ENCODE measurements at regions not wholly inside any gene's neighbourhood (a gene's known extent, or its start where the extent isn't known, plus 50 kb on each side); places are given as distances from the start of the nearest gene placed in this dataset.

- intact Hi-C loops (cut with DNase I): no loop called here
- WGBS, 3 donors: 40 to 58% (median 43%) methylated on average over 1 of the region's 1 CpG
- H3K9me3 ChIP-seq: no peaks in the 10 kb centered on the region
- H3K4me3 ChIP-seq: no peak overlapping the region
- TF ChIP-seq POLR2A (IDR thresholded peaks at IDR 0.05): no peak
- no peak for TF ChIP-seq CTCF (IDR thresholded peaks at IDR 0.05)
- no peak for TF ChIP-seq EP300 (IDR thresholded peaks at IDR 0.05)
- DNase-seq: no peak
- no peak overlapping the region for H3K27ac ChIP-seq
- H3K4me1 ChIP-seq (ENCODE audit: insufficient read depth): no peaks in the 10 kb centered on the region
- no peaks in the 10 kb centered on the region for H3K36me3 ChIP-seq
- no peaks in the 10 kb centered on the region for H3K27me3 ChIP-seq
Observed at GRCh38 chr14:38083039-38083438, 124.7 kb upstream of the SSTR1 start.

GRCh38 chr14:38089123-38089522 is 118.6 kb upstream of the SSTR1 start:
- Histone ChIP-seq H3K27me3 (no peaks in the 10 kb centered on the region), H3K27ac (no peak overlapping the region), H3K4me1 (ENCODE audit: insufficient read depth) (no peaks in the 10 kb centered on the region), H3K9me3 (no peaks in the 10 kb centered on the region), H3K4me3 (no peak overlapping the region), H3K36me3 (no peaks in the 10 kb centered on the region)
- DNase-seq: no peak
- TF ChIP-seq POLR2A (IDR thresholded peaks at IDR 0.05) (no peak), CTCF (IDR thresholded peaks at IDR 0.05) (no peak), EP300 (IDR thresholded peaks at IDR 0.05) (no peak)
- WGBS, 3 donors: 18 to 36% (median 18%) methylated on average over 3 of the region's 3 CpGs
- intact Hi-C loops (cut with DNase I): no loop called here

- Histone ChIP-seq H3K36me3 (no peaks in the 10 kb centered on the region), H3K4me3 (no peak overlapping the region), H3K27ac (no peak overlapping the region), H3K27me3 (no peaks in the 10 kb centered on the region), H3K9me3 (no peaks in the 10 kb centered on the region), H3K4me1 (ENCODE audit: insufficient read depth) (no peaks in the 10 kb centered on the region)
- intact Hi-C loops (cut with DNase I): no loop called here
- DNase-seq: no peak
- TF ChIP-seq POLR2A (IDR thresholded peaks at IDR 0.05) (no peak), EP300 (IDR thresholded peaks at IDR 0.05) (no peak), CTCF (IDR thresholded peaks at IDR 0.05) (no peak)
- WGBS, 3 donors: 74 to 89% (median 79%) methylated on average over 3 of the region's 3 CpGs
Observed at GRCh38 chr14:38090506-38090905, 117.2 kb upstream of the SSTR1 start.

DNA sequence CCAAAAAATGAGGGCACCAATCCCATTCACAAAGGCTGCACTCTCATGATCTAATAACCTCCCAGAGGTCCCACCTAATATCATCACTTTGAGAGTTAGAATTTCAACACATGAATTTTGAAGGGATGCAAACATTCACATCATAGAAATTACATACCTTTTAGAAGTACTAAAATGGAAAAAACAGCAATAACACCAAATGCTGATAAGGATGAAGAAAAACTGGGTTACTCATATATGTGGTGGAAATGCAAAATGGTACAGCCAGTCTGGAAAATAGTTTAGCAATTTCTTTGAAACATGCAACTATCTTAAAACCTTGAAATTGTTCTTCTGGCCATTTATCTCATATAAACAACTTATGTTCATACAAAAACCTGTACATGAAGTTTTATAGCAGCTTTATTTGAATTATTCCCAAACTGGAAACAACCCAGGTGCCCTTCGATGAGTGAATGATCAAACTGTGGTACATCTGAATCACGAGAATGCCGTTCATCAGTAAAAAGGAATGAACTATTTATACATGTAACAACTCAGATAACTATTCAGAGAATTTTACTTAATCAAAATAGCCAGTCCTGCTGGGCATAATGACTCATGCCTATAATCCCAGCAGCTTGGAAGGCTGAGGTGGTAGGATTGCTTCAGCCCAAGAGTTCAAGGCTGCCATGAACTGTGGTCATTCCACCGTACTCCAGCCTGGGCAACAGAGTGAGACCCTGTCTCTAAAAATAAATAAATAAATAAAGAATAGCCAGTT is 109.4 kb upstream of the SSTR1 start:
- H3K27me3 ChIP-seq: no peaks in the 10 kb centered on the region
- TF ChIP-seq CTCF (IDR thresholded peaks at IDR 0.05) (no peak), POLR2A (IDR thresholded peaks at IDR 0.05) (no peak), EP300 (IDR thresholded peaks at IDR 0.05) (no peak)
- H3K4me3 ChIP-seq: no peak overlapping the region
- H3K36me3 ChIP-seq: no peaks in the 10 kb centered on the region
- DNase-seq: no peak
- 26 to 59% (median 27%) methylated on average over 4 of the region's 4 CpGs for WGBS, 3 donors
- no peaks in the 10 kb centered on the region for H3K4me1 ChIP-seq (ENCODE audit: insufficient read depth)
- no peak overlapping the region for H3K27ac ChIP-seq
- no peaks in the 10 kb centered on the region for H3K9me3 ChIP-seq
- intact Hi-C loops (cut with DNase I): no loop called here

Measured in ovary (tissue), 7 donors.